ENCODE measurements at regions not wholly inside any gene's neighbourhood (a gene's known extent, or its start where the extent isn't known, plus 50 kb on each side); places are given as distances from the start of the nearest gene placed in this dataset.

DNA sequence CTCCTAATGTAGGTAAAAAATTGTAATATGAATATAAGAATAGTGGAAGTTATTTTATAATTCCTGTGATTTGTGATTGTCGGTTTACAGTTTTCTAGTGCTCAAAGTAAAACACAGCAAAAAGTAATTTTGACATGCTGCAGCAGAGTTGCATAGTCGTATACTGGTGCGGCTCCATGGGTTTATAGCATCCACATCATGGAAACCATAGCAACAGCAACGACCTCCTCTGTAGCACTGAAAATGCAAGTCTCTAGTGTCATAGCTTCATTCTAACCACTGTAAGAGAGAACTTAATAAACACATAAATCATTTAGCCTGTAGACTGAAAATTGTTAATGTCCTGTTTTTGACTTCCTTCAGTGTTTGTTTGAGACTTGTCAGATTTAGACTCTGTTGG, 574.3 kb downstream of the KCNH5 start:
- TF ChIP-seq, protein P1, sequence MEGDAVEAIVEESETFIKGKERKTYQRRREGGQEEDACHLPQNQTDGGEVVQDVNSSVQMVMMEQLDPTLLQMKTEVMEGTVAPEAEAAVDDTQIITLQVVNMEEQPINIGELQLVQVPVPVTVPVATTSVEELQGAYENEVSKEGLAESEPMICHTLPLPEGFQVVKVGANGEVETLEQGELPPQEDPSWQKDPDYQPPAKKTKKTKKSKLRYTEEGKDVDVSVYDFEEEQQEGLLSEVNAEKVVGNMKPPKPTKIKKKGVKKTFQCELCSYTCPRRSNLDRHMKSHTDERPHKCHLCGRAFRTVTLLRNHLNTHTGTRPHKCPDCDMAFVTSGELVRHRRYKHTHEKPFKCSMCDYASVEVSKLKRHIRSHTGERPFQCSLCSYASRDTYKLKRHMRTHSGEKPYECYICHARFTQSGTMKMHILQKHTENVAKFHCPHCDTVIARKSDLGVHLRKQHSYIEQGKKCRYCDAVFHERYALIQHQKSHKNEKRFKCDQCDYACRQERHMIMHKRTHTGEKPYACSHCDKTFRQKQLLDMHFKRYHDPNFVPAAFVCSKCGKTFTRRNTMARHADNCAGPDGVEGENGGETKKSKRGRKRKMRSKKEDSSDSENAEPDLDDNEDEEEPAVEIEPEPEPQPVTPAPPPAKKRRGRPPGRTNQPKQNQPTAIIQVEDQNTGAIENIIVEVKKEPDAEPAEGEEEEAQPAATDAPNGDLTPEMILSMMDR (optimal IDR thresholded peaks at IDR 0.05 in 1 of 3, IDR thresholded peaks at IDR 0.05 in 1 of 3, conservative IDR thresholded peaks at IDR 0.05 in 1 of 3; ENCODE audit: extremely low read depth in 1 of 3, insufficient read depth in 2 of 3, low read length in 3 of 3) = no peak
- no peak for TF ChIP-seq EZH2 (IDR thresholded peaks at IDR 0.05; ENCODE audit: low read length)

Measured in keratinocyte (primary cell).